ENCODE measurements at regions not wholly inside any gene's neighbourhood (a gene's known extent, or its start where the extent isn't known, plus 50 kb on each side); places are given as distances from the start of the nearest gene placed in this dataset.

GRCh38 chr5:158060212-158060611 is 201.3 kb upstream of the CLINT1 start:
- no peak for DNase-seq (ENCODE audit: low read depth)
- H3K4me3 ChIP-seq (ENCODE audit: low read depth, low read length): no peak overlapping the region
- TF ChIP-seq, protein P1, sequence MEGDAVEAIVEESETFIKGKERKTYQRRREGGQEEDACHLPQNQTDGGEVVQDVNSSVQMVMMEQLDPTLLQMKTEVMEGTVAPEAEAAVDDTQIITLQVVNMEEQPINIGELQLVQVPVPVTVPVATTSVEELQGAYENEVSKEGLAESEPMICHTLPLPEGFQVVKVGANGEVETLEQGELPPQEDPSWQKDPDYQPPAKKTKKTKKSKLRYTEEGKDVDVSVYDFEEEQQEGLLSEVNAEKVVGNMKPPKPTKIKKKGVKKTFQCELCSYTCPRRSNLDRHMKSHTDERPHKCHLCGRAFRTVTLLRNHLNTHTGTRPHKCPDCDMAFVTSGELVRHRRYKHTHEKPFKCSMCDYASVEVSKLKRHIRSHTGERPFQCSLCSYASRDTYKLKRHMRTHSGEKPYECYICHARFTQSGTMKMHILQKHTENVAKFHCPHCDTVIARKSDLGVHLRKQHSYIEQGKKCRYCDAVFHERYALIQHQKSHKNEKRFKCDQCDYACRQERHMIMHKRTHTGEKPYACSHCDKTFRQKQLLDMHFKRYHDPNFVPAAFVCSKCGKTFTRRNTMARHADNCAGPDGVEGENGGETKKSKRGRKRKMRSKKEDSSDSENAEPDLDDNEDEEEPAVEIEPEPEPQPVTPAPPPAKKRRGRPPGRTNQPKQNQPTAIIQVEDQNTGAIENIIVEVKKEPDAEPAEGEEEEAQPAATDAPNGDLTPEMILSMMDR (IDR thresholded peaks at IDR 0.05; ENCODE audit: low read depth, low read length, missing control alignments): no peak

- TF ChIP-seq, protein P1 (IDR thresholded peaks at IDR 0.05; ENCODE audit: low read depth, low read length, missing control alignments): no peak
- no peak overlapping the region for H3K4me3 ChIP-seq (ENCODE audit: low read depth, low read length)
- no peak for DNase-seq (ENCODE audit: low read depth)
These were observed 199.5 kb upstream of the CLINT1 start for GRCh38 chr5:158058208-158059120.

DNA sequence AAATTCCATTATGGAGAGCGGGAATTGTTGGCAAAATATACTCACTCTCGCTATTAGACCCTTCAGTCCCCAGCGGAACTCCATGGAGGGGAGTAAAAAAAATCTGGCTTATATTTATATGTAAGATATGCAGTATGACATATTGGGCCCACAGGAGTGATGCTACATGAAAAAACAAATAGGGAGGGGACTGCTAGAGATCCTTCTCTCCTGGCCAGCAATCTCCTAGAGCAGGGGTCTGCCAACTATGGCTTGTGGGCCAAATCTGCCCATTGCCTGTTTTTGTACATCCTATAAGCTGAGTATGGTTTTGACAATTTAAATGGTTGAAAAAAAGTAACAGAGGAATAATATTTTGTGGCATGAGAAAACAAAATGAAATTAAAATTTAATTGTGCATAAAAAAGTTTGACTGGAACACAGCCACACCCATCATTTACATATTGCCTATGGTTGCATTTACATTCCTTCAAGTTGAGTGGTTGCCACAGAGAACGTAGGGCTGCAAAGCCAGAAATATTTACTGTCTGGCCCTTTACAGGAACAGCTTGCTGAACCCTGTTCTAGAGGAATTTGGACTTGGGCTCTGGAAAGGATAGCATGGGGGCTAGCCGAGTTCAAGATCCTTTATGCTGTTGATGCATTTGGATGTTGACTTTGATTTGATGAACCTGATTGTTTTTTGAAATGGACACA is 197.3 kb upstream of the CLINT1 start:
- TF ChIP-seq, protein P1 (IDR thresholded peaks at IDR 0.05; ENCODE audit: low read depth, low read length, missing control alignments): no peak
- no peak overlapping the region for H3K4me3 ChIP-seq (ENCODE audit: low read depth, low read length)
- no peak for DNase-seq (ENCODE audit: low read depth)

DNA sequence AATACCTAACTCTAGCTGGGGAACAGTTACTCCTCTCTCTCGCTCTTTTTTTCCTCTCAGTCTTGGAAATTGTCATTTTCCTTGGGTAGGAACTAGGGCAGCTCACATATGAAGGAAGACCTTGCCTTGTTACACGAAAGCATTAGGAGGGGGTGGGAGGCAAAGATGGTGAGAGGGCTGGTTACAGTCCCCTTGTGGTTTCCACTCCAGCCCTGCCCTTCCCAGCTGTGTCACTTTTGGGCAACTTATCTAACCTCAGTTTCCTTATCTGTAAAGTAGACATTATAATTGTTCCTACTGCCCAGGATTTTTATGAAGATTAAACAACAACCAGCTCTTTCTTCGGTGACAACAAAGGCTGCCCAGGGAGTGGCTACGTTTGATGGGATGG is 196.2 kb upstream of the CLINT1 start:
- TF ChIP-seq, protein P1 (IDR thresholded peaks at IDR 0.05; ENCODE audit: low read depth, low read length, missing control alignments): no peak
- DNase-seq (ENCODE audit: low read depth): no peak
- no peak overlapping the region for H3K4me3 ChIP-seq (ENCODE audit: low read depth, low read length)

GRCh38 chr5:158054223-158055110 is 195.5 kb upstream of the CLINT1 start:
- no peak for DNase-seq (ENCODE audit: low read depth)
- H3K4me3 ChIP-seq (ENCODE audit: low read depth, low read length): no peak overlapping the region
- TF ChIP-seq, protein P1 (IDR thresholded peaks at IDR 0.05; ENCODE audit: low read depth, low read length, missing control alignments): no peak

GRCh38 chr5:158051036-158051435 is 192.1 kb upstream of the CLINT1 start:
- no peak overlapping the region for H3K4me3 ChIP-seq (ENCODE audit: low read depth, low read length)
- TF ChIP-seq, protein P1 (IDR thresholded peaks at IDR 0.05; ENCODE audit: low read depth, low read length, missing control alignments): no peak
- no peak for DNase-seq (ENCODE audit: low read depth)

All from GM12864 (cell line).